ENCODE measurements at regions not wholly inside any gene's neighbourhood (a gene's known extent, or its start where the extent isn't known, plus 50 kb on each side); places are given as distances from the start of the nearest gene placed in this dataset.

GRCh38 chr1:17932164-17932563 is 175.4 kb upstream of the IGSF21 start:
- no peaks in the 10 kb centered on the region for H3K36me3 ChIP-seq
- no peak for DNase-seq (ENCODE audit: low spot score in 2 of 2)

GRCh38 chr1:17933501-17933900 is 174.1 kb upstream of the IGSF21 start:
- H3K27ac ChIP-seq = no peak overlapping the region
- TF ChIP-seq CTCF (IDR thresholded peaks at IDR 0.05) = no peak
- H3K4me3 ChIP-seq = no peak overlapping the region
- H3K4me1 ChIP-seq = no peaks in the 10 kb centered on the region
- no peaks in the 10 kb centered on the region for H3K27me3 ChIP-seq
- DNase-seq (ENCODE audit: low spot score in 2 of 2) = no peak
- no peaks in the 10 kb centered on the region for H3K9me3 ChIP-seq
- H3K36me3 ChIP-seq = no peaks in the 10 kb centered on the region
- intact Hi-C loops (cut with DNase I) = no loop called here

More at GRCh38 chr1:17932164-17932563, 175.4 kb upstream of the IGSF21 start:
- no peak for TF ChIP-seq CTCF (IDR thresholded peaks at IDR 0.05)
- intact Hi-C loops (cut with DNase I) = no loop called here
- Histone ChIP-seq H3K27me3 (no peaks in the 10 kb centered on the region), H3K4me3 (no peak overlapping the region), H3K9me3 (no peaks in the 10 kb centered on the region), H3K4me1 (no peaks in the 10 kb centered on the region), H3K27ac (no peak overlapping the region)

GRCh38 chr1:17933971-17934370 is 173.6 kb upstream of the IGSF21 start:
- Histone ChIP-seq H3K27me3 (no peaks in the 10 kb centered on the region), H3K27ac (no peak overlapping the region), H3K4me1 (no peaks in the 10 kb centered on the region), H3K4me3 (no peak overlapping the region), H3K36me3 (no peaks in the 10 kb centered on the region), H3K9me3 (no peaks in the 10 kb centered on the region)
- DNase-seq (ENCODE audit: low spot score in 2 of 2) = no peak
- no peak for TF ChIP-seq CTCF (IDR thresholded peaks at IDR 0.05)
- intact Hi-C loops (cut with DNase I) = no loop called here

GRCh38 chr1:17935230-17935629 is 172.4 kb upstream of the IGSF21 start:
- intact Hi-C loops (cut with DNase I) = no loop called here
- no peaks in the 10 kb centered on the region for H3K27me3 ChIP-seq

GRCh38 chr1:17941431-17942189 is 166.0 kb upstream of the IGSF21 start:
- intact Hi-C loops (cut with DNase I) = no loop called here
- no peak for DNase-seq (ENCODE audit: low spot score in 2 of 2)
- no peak for TF ChIP-seq CTCF (IDR thresholded peaks at IDR 0.05)

More at GRCh38 chr1:17935230-17935629, 172.4 kb upstream of the IGSF21 start:
- no peaks in the 10 kb centered on the region for H3K9me3 ChIP-seq
- no peaks in the 10 kb centered on the region for H3K36me3 ChIP-seq
- H3K4me1 ChIP-seq = no peaks in the 10 kb centered on the region
- no peak overlapping the region for H3K4me3 ChIP-seq
- no peak for TF ChIP-seq CTCF (IDR thresholded peaks at IDR 0.05)
- no peak for DNase-seq (ENCODE audit: low spot score in 2 of 2)
- H3K27ac ChIP-seq = no peak overlapping the region

More at GRCh38 chr1:17941431-17942189, 166.0 kb upstream of the IGSF21 start:
- Histone ChIP-seq H3K4me3 (no peak overlapping the region), H3K4me1 (no peaks in the 10 kb centered on the region), H3K27ac (no peak overlapping the region), H3K27me3 (no peaks in the 10 kb centered on the region), H3K9me3 (no peaks in the 10 kb centered on the region), H3K36me3 (no peaks in the 10 kb centered on the region)
